Fibroblast of lung (primary cell): ENCODE measurements at regions not wholly inside any gene's neighbourhood (a gene's known extent, or its start where the extent isn't known, plus 50 kb on each side); places are given as distances from the start of the nearest gene placed in this dataset.

Experiments used
- CTCF ChIP-seq, 2 donors: IDR thresholded peaks in 1 of 2; conservative IDR thresholded peaks in 1 of 2; 1 replicate in 1 of 2; 2 replicates in 1 of 2; pipeline ENCODE4 v1.5.1; 2011 to 2012; ENCODE audit warnings: low read length in 2 of 2, control low read depth in 1 of 2, inconsistent platforms in 1 of 2, low read depth in 1 of 2, mild to moderate bottlenecking in 1 of 2
- EZH2 ChIP-seq: IDR thresholded peaks from 2 replicates; pipeline ENCODE4 v1.5.1; 2012; ENCODE audit warnings: low read length, control low read depth, mild to moderate bottlenecking; ENCODE audit errors: missing control alignments

- TF ChIP-seq CTCF (conservative IDR thresholded peaks at IDR 0.05 in 1 of 2, IDR thresholded peaks at IDR 0.05 in 1 of 2; ENCODE audit: low read depth in 1 of 2, low read length in 2 of 2) (no peak), EZH2 (no peak)
Observed at GRCh38 chr15:100809151-100809550, 70.5 kb upstream of the ALDH1A3 start.
